ENCODE measurements at regions not wholly inside any gene's neighbourhood (a gene's known extent, or its start where the extent isn't known, plus 50 kb on each side); places are given as distances from the start of the nearest gene placed in this dataset.

GRCh38 chr2:176556373-176556772, 287.1 kb downstream of the MTX2 start:
- intact Hi-C loops (cut with micrococcal nuclease; ENCODE audit: unreplicated experiment) (no loop called here), in situ Hi-C loops (cut with HindIII; ENCODE audit: low pct_unique_long_range_greater_than_20kb, low sequenced_read_pairs) (no loop called here)
- no peak overlapping the region for H3K27ac ChIP-seq (ENCODE audit: low read length)
- no TSS peak for BruUV-seq (replicated peaks)
- ChIA-PET POLR2A (no interaction called here), CTCF (interaction anchor here (0.6 kb wide), 1 partner anchor 243 kb away, joined by 4 read pairs; no protein-coding TSS in a partner anchor)
- H3K36me3 ChIP-seq (ENCODE audit: control insufficient read depth, insufficient read depth, low read length): no peaks in the 10 kb centered on the region
- ATAC-seq (no peak), DNase-seq (ENCODE audit: low read depth, low spot score) (no peak)
- no peaks in the 10 kb centered on the region for H3K27me3 ChIP-seq (ENCODE audit: control insufficient read depth, insufficient read depth, low read length)
- no peak for TF ChIP-seq SIN3A (IDR thresholded peaks at IDR 0.05; ENCODE audit: borderline replicate concordance, insufficient read depth, low read depth, low read length)
- no peak for TF ChIP-seq REST (IDR thresholded peaks at IDR 0.05; ENCODE audit: insufficient read depth in 1 of 2, low read depth in 2 of 2, low read length in 1 of 2)
- no peak for TF ChIP-seq CTCF (IDR thresholded peaks at IDR 0.05)
- TF ChIP-seq TCF7L2 (IDR thresholded peaks at IDR 0.05; ENCODE audit: low read depth, low read length): no peak
- no peak for TF ChIP-seq POLR2AphosphoS5 (IDR thresholded peaks at IDR 0.05; ENCODE audit: low read depth, low read length)
- H3K4me1 ChIP-seq (ENCODE audit: control insufficient read depth, insufficient read depth, low read length): peaks cover 5% of the 10 kb centered on the region; the same call in 1 of the 2 replicates
- no peak overlapping the region for H3K4me3 ChIP-seq (ENCODE audit: low read depth in 2 of 2, low read length in 2 of 2)
- no peaks in the 10 kb centered on the region for H3K9me3 ChIP-seq (ENCODE audit: control insufficient read depth, insufficient read depth, low read depth, low read length)

DNA sequence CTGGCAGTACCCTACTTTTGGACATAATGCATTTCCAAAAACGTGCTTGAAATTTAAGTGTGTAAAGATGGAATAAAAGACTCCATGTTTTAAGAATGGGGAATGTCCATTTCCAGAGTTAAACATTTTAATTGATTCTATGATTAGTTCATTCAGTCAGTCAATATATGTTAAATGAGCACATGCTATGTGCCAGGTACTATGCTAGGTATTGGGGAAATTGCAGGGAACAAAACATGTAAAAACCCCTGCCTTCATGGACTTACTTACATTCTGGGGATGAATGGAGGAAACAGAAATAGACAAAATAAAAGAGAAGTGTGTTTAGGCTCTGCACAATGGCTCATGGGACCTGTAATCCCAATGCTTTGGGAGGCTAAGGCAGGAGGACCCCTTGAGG, 288.6 kb downstream of the MTX2 start:
- Histone ChIP-seq H3K27me3 (ENCODE audit: control insufficient read depth, insufficient read depth, low read length) (no peaks in the 10 kb centered on the region), H3K4me1 (ENCODE audit: control insufficient read depth, insufficient read depth, low read length) (peaks cover 5% of the 10 kb centered on the region; the same call in 1 of the 2 replicates), H3K9me3 (ENCODE audit: control insufficient read depth, insufficient read depth, low read depth, low read length) (no peaks in the 10 kb centered on the region), H3K27ac (ENCODE audit: low read length) (no peak overlapping the region), H3K36me3 (ENCODE audit: control insufficient read depth, insufficient read depth, low read length) (no peaks in the 10 kb centered on the region), H3K4me3 (ENCODE audit: low read depth in 2 of 2, low read length in 2 of 2) (no peak overlapping the region)
- in situ Hi-C loops (cut with HindIII; ENCODE audit: low pct_unique_long_range_greater_than_20kb, low sequenced_read_pairs): no loop called here
- no peak for TF ChIP-seq CTCF (IDR thresholded peaks at IDR 0.05)
- no peak for TF ChIP-seq SIN3A (IDR thresholded peaks at IDR 0.05; ENCODE audit: borderline replicate concordance, insufficient read depth, low read depth, low read length)
- no peak for TF ChIP-seq REST (IDR thresholded peaks at IDR 0.05; ENCODE audit: insufficient read depth in 1 of 2, low read depth in 2 of 2, low read length in 1 of 2)
- TF ChIP-seq POLR2AphosphoS5 (IDR thresholded peaks at IDR 0.05; ENCODE audit: low read depth, low read length): no peak
- no peak for TF ChIP-seq TCF7L2 (IDR thresholded peaks at IDR 0.05; ENCODE audit: low read depth, low read length)
- no peak for DNase-seq (ENCODE audit: low read depth, low spot score)
- BruUV-seq (replicated peaks): no TSS peak
- POLR2A ChIA-PET: no interaction called here
- intact Hi-C loops (cut with micrococcal nuclease; ENCODE audit: unreplicated experiment): no loop called here
- CTCF ChIA-PET: no interaction called here
- ATAC-seq: no peak
